HCT116 (cell line): ENCODE measurements at regions not wholly inside any gene's neighbourhood (a gene's known extent, or its start where the extent isn't known, plus 50 kb on each side); places are given as distances from the start of the nearest gene placed in this dataset.

Experiments
- ATAC-seq: fragments of 200-7000 bp; cut with Tn5 transposase; 2 replicates; pipeline ENCODE4 v1.9.1; 2020; ENCODE audit warnings: mild to moderate bottlenecking, moderate library complexity
- BruUV-seq: library from RNA; stranded (reverse); fragments of 400-500 nt; replicated peaks from 2 replicates; lab custom pipeline; 2021; lab: Mats Ljungman, UMichigan
- CTCF ChIA-PET: fragments of 300-600 bp; sonication (Branson Sonifier 250); formaldehyde crosslinking; loops from one replicate; lab custom pipeline; 2021; ENCODE audit warnings: antibody characterized with exemption; lab: Charles Lee
- POLR2A ChIA-PET: fragments of 300-600, 350-600 bp; sonication (Branson Sonifier 250); formaldehyde crosslinking; loops from one replicate; lab custom pipeline; 2021; ENCODE audit warnings: antibody characterized with exemption; lab: Charles Lee
- RAD21 ChIA-PET, 2 experiments: fragments of 300-600 bp; sonication (Branson Sonifier 250); formaldehyde crosslinking; loops; one replicate each; lab custom pipeline; 2023; ENCODE audit warnings: low total read pairs in 2 of 2; ENCODE audit not compliant: uncharacterized antibody in 2 of 2, unreplicated experiment in 2 of 2, low non-redundant PET in 1 of 2; lab: Charles Lee
- DNase-seq: peaks from one replicate; pipeline ENCODE4 v3.0.0-alpha.2; 2010; ENCODE audit warnings: low read depth, low spot score
- H2AFZ ChIP-seq: fragments of 200-600 bp; shearing (Covaris generic), sonication (generic); 2 replicates; pipeline ENCODE4 v1.6.1; 2017; ENCODE audit warnings: low read depth, mixed run types, mixed read lengths, antibody characterized with exemption, low read length; ENCODE audit not compliant: poor library complexity, severe bottlenecking
- H3K27ac ChIP-seq: 2 replicates; pipeline ENCODE4 v1.5.1; 2012; ENCODE audit warnings: low read depth, low read length
- H3K27me3 ChIP-seq: fragments of 200-600 bp; sonication (generic); 2 replicates; pipeline ENCODE4 v1.6.1; 2016; ENCODE audit warnings: mixed run types, low read length, mixed read lengths; ENCODE audit not compliant: insufficient read depth
- H3K36me3 ChIP-seq, 2 experiments: fragments of 200-500 bp in 1 of 2; fragments of 200-600 bp in 1 of 2; sonication (Bioruptor generic) in 1 of 2; sonication (generic) in 1 of 2; 2 replicates each; pipeline versions ENCODE4 v1.5.1 to v1.6.1; 2014 to 2016; ENCODE audit warnings: low read length in 2 of 2, inconsistent platforms in 1 of 2, mixed read lengths in 1 of 2, mixed run types in 1 of 2; ENCODE audit not compliant: insufficient read depth in 2 of 2, control insufficient read depth in 1 of 2
- H3K4me1 ChIP-seq, 2 experiments: fragments of 200-600 bp in 1 of 2; sonication (generic) in 1 of 2; 2 replicates each; pipeline versions ENCODE4 v1.5.1 to v1.6.1; 2012 to 2017; ENCODE audit warnings: low read length in 2 of 2, inconsistent platforms in 1 of 2, mild to moderate bottlenecking in 1 of 2, mixed read lengths in 1 of 2, mixed run types in 1 of 2, moderate library complexity in 1 of 2; ENCODE audit not compliant: insufficient read depth in 2 of 2, control insufficient read depth in 1 of 2
- H3K4me2 ChIP-seq: fragments of 200-600 bp; sonication (generic); 2 replicates; pipeline ENCODE4 v1.6.1; 2017; ENCODE audit warnings: mixed run types, low read length, mixed read lengths
- H3K4me3 ChIP-seq, 2 experiments: fragments of 200-600 bp in 1 of 2; sonication (generic) in 1 of 2; replicated peaks in 1 of 2; 2 replicates each; pipeline ENCODE4 v1.5.1; 2011 to 2016; ENCODE audit warnings: low read length in 2 of 2, control low read depth in 1 of 2, low read depth in 1 of 2, mild to moderate bottlenecking in 1 of 2, mixed read lengths in 1 of 2, mixed run types in 1 of 2
- H3K79me2 ChIP-seq: fragments of 200-600 bp; sonication (generic); 2 replicates; pipeline ENCODE4 v1.6.1; 2017; ENCODE audit warnings: mild to moderate bottlenecking, mixed run types, low read length, moderate library complexity, mixed read lengths; ENCODE audit not compliant: insufficient read depth
- H3K9ac ChIP-seq: fragments of 200-600 bp; sonication (generic); 2 replicates; pipeline ENCODE4 v1.6.1; 2016; ENCODE audit warnings: low read length, mixed read lengths
- H3K9me2 ChIP-seq: fragments of 200-600 bp; sonication (generic), shearing (Covaris generic); 2 replicates; pipeline ENCODE4 v1.6.1; 2017; ENCODE audit warnings: mixed run types, mild to moderate bottlenecking, moderate library complexity; ENCODE audit not compliant: insufficient read depth
- H3K9me3 ChIP-seq, 2 experiments: fragments of 200-500 bp in 1 of 2; fragments of 200-600 bp in 1 of 2; sonication (Bioruptor generic) in 1 of 2; sonication (generic) in 1 of 2; 2 replicates each; pipeline ENCODE4 v1.6.1; 2014 to 2017; ENCODE audit warnings: low read length in 2 of 2, mixed read lengths in 2 of 2, inconsistent platforms in 1 of 2, low read depth in 1 of 2, mild to moderate bottlenecking in 1 of 2, mixed run types in 1 of 2, moderate library complexity in 1 of 2; ENCODE audit not compliant: control insufficient read depth in 1 of 2, insufficient read depth in 1 of 2
- H4K20me1 ChIP-seq: fragments of 200-600 bp; sonication (generic), shearing (Covaris generic); 2 replicates; pipeline ENCODE4 v1.6.1; 2017; ENCODE audit warnings: mixed run types, mild to moderate bottlenecking, moderate library complexity; ENCODE audit not compliant: insufficient read depth
- CBX3 ChIP-seq: IDR thresholded peaks from 2 replicates; pipeline ENCODE4 v1.6.1; 2012; ENCODE audit warnings: low read depth
- CEBPB ChIP-seq: IDR thresholded peaks from 2 replicates; pipeline ENCODE4 v1.6.1; 2012; ENCODE audit warnings: low read depth
- EGR1 ChIP-seq: IDR thresholded peaks from 2 replicates; pipeline ENCODE4 v1.6.1; 2012; ENCODE audit warnings: low read depth
- ELF1 ChIP-seq: IDR thresholded peaks from 2 replicates; pipeline ENCODE4 v1.6.1; 2012; ENCODE audit warnings: low read depth, borderline replicate concordance
- EZH2 ChIP-seq: fragments of 200-600 bp; sonication (generic); IDR thresholded peaks from 2 replicates; pipeline ENCODE4 v1.6.1; 2017; ENCODE audit warnings: antibody characterized with exemption, mixed run types
- EZH2phosphoT487 ChIP-seq: fragments of 200-600 bp; IDR thresholded peaks from 2 replicates; pipeline ENCODE4 v1.6.1; 2018; ENCODE audit warnings: antibody characterized with exemption, borderline replicate concordance
- JUND ChIP-seq: IDR thresholded peaks from 2 replicates; pipeline ENCODE4 v1.6.1; 2012
- POLR2A ChIP-seq: IDR thresholded peaks from 2 replicates; pipeline ENCODE4 v1.7.0; 2011; ENCODE audit warnings: borderline replicate concordance; ENCODE audit not compliant: insufficient read depth, insufficient read length; ENCODE audit errors: extremely low read depth
- POLR2AphosphoS5 ChIP-seq: IDR thresholded peaks from 2 replicates; pipeline ENCODE4 v1.6.1; 2011; ENCODE audit warnings: mild to moderate bottlenecking, low read depth, low read length, moderate library complexity
- RAD21 ChIP-seq: IDR thresholded peaks from 2 replicates; pipeline ENCODE4 v1.6.1; 2012; ENCODE audit warnings: low read depth, mild to moderate bottlenecking
- SIN3A ChIP-seq: IDR thresholded peaks from 2 replicates; pipeline ENCODE4 v1.6.1; 2012; ENCODE audit warnings: low read depth
- SRF ChIP-seq: IDR thresholded peaks from 2 replicates; pipeline ENCODE4 v1.6.1; 2012; ENCODE audit warnings: low read depth
- ZFX ChIP-seq: fragments of 450-650 bp; IDR thresholded peaks from 2 replicates; pipeline ENCODE4 v1.6.1; 2017
- ZNF274 ChIP-seq: fragments of 200-500 bp; sonication (Bioruptor generic); IDR thresholded peaks from 2 replicates; pipeline ENCODE4 v1.6.1; 2014; ENCODE audit warnings: mild to moderate bottlenecking, low read depth, low read length, inconsistent platforms
- intact Hi-C: fragments of 100-400 bp; cut with micrococcal nuclease; formaldehyde crosslinking; loops from 2 replicates; pipeline ENCODE4 v1.10.0; 2022
- TF ChIP-seq, protein P1 (sequence below): IDR thresholded peaks from 2 replicates; pipeline ENCODE4 v1.6.1; 2012
- TF ChIP-seq, protein P2 (sequence below): IDR thresholded peaks from 2 replicates; pipeline ENCODE4 v1.6.1; 2012
- TF ChIP-seq, protein P3 (sequence below): IDR thresholded peaks from 2 replicates; pipeline ENCODE4 v1.6.1; 2012; ENCODE audit warnings: low read depth
- TF ChIP-seq, protein P4 (sequence below), 3 experiments: fragments of 200-600 bp in 1 of 3; sonication (generic) in 1 of 3; IDR thresholded peaks in 2 of 3; conservative IDR thresholded peaks in 1 of 3; 2 replicates each; pipeline ENCODE4 v1.5.1; 2012 to 2017; ENCODE audit warnings: low read depth in 2 of 3, low read length in 2 of 3, antibody characterized with exemption in 1 of 3, borderline replicate concordance in 1 of 3, control low read depth in 1 of 3, mild to moderate bottlenecking in 1 of 3, mixed read lengths in 1 of 3, mixed run types in 1 of 3, moderate library complexity in 1 of 3; ENCODE audit not compliant: insufficient read depth in 1 of 3
- TF ChIP-seq, protein P5 (sequence below): IDR thresholded peaks from 2 replicates; pipeline ENCODE4 v1.6.1; 2011; ENCODE audit warnings: mild to moderate bottlenecking, low read length, moderate library complexity; ENCODE audit not compliant: insufficient replicate concordance; ENCODE audit errors: extremely low read depth

DNA sequence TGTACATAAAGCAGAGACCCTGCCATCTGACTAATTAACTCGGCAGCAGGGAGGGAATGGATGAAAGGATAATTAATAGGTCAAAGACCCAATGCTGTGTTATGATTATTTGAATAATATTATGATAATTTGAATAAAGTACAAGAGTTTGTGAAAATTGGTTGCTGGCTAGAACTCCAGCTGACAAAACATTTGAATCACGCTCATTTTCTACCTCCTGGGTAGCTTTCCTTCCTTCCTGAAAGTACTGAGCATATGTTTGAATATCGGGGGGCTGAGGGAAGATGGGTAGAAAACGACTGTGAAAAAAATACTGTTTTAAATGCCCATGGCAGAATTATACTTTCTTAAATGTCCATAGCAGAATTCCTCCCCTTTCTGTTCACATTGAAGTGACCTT is 243.6 kb upstream of the RBMS1 start:
- POLR2A ChIA-PET, result no interaction called here
- Histone ChIP-seq H3K9me3 (no peaks in the 10 kb centered on the region), H3K36me3 (no peaks in the 10 kb centered on the region), H3K4me1 (no peaks in the 10 kb centered on the region), H3K4me2 (no peak overlapping the region), H2AFZ (no peak overlapping the region), H3K79me2 (no peaks in the 10 kb centered on the region), H3K27me3 (no peaks in the 10 kb centered on the region), H3K27ac (no peak overlapping the region), H3K4me3 (no peak overlapping the region), H3K9me2 (no peaks in the 10 kb centered on the region), H3K9ac (no peak overlapping the region), H4K20me1 (no peaks in the 10 kb centered on the region)
- intact Hi-C loops, result no loop called here
- TF ChIP-seq, protein P1, sequence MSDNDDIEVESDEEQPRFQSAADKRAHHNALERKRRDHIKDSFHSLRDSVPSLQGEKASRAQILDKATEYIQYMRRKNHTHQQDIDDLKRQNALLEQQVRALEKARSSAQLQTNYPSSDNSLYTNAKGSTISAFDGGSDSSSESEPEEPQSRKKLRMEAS, result no peak
- TF ChIP-seq EGR1, result no peak
- TF ChIP-seq EZH2, result no peak
- TF ChIP-seq, protein P2, sequence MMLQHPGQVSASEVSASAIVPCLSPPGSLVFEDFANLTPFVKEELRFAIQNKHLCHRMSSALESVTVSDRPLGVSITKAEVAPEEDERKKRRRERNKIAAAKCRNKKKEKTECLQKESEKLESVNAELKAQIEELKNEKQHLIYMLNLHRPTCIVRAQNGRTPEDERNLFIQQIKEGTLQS, result no peak
- TF ChIP-seq ZNF274, result no peak
- TF ChIP-seq, protein P3, sequence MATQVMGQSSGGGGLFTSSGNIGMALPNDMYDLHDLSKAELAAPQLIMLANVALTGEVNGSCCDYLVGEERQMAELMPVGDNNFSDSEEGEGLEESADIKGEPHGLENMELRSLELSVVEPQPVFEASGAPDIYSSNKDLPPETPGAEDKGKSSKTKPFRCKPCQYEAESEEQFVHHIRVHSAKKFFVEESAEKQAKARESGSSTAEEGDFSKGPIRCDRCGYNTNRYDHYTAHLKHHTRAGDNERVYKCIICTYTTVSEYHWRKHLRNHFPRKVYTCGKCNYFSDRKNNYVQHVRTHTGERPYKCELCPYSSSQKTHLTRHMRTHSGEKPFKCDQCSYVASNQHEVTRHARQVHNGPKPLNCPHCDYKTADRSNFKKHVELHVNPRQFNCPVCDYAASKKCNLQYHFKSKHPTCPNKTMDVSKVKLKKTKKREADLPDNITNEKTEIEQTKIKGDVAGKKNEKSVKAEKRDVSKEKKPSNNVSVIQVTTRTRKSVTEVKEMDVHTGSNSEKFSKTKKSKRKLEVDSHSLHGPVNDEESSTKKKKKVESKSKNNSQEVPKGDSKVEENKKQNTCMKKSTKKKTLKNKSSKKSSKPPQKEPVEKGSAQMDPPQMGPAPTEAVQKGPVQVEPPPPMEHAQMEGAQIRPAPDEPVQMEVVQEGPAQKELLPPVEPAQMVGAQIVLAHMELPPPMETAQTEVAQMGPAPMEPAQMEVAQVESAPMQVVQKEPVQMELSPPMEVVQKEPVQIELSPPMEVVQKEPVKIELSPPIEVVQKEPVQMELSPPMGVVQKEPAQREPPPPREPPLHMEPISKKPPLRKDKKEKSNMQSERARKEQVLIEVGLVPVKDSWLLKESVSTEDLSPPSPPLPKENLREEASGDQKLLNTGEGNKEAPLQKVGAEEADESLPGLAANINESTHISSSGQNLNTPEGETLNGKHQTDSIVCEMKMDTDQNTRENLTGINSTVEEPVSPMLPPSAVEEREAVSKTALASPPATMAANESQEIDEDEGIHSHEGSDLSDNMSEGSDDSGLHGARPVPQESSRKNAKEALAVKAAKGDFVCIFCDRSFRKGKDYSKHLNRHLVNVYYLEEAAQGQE, result no peak
- TF ChIP-seq JUND, result no peak
- TF ChIP-seq POLR2AphosphoS5, result no peak
- TF ChIP-seq SRF, result no peak
- TF ChIP-seq ZFX, result no peak
- TF ChIP-seq CEBPB, result no peak
- TF ChIP-seq EZH2phosphoT487, result no peak
- TF ChIP-seq, protein P4, sequence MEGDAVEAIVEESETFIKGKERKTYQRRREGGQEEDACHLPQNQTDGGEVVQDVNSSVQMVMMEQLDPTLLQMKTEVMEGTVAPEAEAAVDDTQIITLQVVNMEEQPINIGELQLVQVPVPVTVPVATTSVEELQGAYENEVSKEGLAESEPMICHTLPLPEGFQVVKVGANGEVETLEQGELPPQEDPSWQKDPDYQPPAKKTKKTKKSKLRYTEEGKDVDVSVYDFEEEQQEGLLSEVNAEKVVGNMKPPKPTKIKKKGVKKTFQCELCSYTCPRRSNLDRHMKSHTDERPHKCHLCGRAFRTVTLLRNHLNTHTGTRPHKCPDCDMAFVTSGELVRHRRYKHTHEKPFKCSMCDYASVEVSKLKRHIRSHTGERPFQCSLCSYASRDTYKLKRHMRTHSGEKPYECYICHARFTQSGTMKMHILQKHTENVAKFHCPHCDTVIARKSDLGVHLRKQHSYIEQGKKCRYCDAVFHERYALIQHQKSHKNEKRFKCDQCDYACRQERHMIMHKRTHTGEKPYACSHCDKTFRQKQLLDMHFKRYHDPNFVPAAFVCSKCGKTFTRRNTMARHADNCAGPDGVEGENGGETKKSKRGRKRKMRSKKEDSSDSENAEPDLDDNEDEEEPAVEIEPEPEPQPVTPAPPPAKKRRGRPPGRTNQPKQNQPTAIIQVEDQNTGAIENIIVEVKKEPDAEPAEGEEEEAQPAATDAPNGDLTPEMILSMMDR (IDR thresholded peaks at IDR 0.05 in 2 of 3, conservative IDR thresholded peaks at IDR 0.05 in 1 of 3; ENCODE audit: borderline replicate concordance in 1 of 3, insufficient read depth in 1 of 3, low read depth in 2 of 3, low read length in 2 of 3), result no peak
- TF ChIP-seq CBX3, result no peak
- TF ChIP-seq POLR2A, result no peak
- no peak for TF ChIP-seq SIN3A
- TF ChIP-seq, protein P5, sequence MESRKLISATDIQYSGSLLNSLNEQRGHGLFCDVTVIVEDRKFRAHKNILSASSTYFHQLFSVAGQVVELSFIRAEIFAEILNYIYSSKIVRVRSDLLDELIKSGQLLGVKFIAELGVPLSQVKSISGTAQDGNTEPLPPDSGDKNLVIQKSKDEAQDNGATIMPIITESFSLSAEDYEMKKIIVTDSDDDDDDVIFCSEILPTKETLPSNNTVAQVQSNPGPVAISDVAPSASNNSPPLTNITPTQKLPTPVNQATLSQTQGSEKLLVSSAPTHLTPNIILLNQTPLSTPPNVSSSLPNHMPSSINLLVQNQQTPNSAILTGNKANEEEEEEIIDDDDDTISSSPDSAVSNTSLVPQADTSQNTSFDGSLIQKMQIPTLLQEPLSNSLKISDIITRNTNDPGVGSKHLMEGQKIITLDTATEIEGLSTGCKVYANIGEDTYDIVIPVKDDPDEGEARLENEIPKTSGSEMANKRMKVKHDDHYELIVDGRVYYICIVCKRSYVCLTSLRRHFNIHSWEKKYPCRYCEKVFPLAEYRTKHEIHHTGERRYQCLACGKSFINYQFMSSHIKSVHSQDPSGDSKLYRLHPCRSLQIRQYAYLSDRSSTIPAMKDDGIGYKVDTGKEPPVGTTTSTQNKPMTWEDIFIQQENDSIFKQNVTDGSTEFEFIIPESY, result no peak
- no peak for TF ChIP-seq ELF1
- TF ChIP-seq RAD21, result no peak
- BruUV-seq, result no TSS peak
- CTCF ChIA-PET, result no interaction called here
- DNase-seq (no peak), ATAC-seq (no peak)
- RAD21 ChIA-PET, result no interaction called here
